ENCODE measurements at regions not wholly inside any gene's neighbourhood (a gene's known extent, or its start where the extent isn't known, plus 50 kb on each side); places are given as distances from the start of the nearest gene placed in this dataset.

DNA sequence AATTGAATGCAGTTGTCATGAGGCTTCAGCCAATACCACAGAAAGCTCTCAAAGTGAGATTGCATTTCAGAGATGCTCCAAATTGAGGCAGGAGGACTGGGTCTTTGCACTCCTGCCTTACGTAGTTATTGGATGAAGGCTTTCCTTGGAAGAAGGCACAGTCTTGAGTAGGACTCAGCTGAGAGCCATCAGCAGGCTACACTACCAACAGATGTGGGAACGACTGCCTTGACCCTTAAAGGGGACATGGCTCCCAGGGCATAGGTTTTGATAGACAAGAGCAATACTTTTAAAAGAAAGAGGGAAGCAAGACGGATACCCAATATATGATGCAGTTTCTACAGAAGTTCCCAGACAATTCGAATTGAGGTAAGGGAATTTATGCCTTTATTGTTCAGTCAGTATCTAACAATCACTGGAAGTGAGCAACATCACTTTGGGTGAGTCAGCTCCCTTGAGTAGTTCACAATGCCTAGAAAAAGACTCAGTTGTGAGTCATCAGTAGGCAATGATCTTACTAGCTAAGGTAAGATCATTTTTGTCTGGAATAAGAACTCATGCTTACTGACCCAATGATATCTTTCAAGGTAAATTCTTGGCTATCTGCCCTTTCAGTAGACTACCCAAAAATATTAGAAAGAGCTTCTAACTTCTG lies 390.8 kb downstream of the GJA1 start:
- TF ChIP-seq, protein P1, sequence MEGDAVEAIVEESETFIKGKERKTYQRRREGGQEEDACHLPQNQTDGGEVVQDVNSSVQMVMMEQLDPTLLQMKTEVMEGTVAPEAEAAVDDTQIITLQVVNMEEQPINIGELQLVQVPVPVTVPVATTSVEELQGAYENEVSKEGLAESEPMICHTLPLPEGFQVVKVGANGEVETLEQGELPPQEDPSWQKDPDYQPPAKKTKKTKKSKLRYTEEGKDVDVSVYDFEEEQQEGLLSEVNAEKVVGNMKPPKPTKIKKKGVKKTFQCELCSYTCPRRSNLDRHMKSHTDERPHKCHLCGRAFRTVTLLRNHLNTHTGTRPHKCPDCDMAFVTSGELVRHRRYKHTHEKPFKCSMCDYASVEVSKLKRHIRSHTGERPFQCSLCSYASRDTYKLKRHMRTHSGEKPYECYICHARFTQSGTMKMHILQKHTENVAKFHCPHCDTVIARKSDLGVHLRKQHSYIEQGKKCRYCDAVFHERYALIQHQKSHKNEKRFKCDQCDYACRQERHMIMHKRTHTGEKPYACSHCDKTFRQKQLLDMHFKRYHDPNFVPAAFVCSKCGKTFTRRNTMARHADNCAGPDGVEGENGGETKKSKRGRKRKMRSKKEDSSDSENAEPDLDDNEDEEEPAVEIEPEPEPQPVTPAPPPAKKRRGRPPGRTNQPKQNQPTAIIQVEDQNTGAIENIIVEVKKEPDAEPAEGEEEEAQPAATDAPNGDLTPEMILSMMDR (conservative IDR thresholded peaks at IDR 0.05; ENCODE audit: low read length) = no peak
- no peak overlapping the region for H3K4me3 ChIP-seq (ENCODE audit: low read length)
- DNase-seq (ENCODE audit: low read depth) = peak; percentile 84

- TF ChIP-seq, protein P1 (conservative IDR thresholded peaks at IDR 0.05; ENCODE audit: low read length) = no peak
- DNase-seq (ENCODE audit: low read depth) = peak; percentile 70
- no peak overlapping the region for H3K4me3 ChIP-seq (ENCODE audit: low read length)
Measured at GRCh38 chr6:121828146-121828886, 392.9 kb downstream of the GJA1 start.

- DNase-seq (ENCODE audit: low read depth) = peak; percentile 78
Measured at GRCh38 chr6:121830736-121831135, 395.3 kb downstream of the GJA1 start.

DNA sequence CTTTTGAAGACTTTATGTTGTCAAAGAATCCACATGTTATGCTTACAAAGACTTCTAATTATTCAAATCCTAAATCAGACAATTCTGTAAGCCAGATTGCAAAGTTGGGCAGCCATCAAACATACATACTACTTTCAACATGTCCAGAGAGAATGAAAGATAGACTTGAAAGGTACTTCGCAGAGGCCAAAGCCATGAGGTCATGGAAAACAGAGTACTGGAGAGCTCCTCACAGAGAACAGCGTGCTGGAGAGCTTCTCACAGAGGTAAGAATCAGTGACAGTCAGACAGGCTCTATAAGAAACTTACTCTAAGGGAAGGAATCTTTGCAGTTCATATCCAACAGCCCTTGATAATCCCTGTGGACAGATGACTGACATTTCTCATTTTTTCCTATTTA lies 400.2 kb downstream of the GJA1 start:
- DNase-seq (ENCODE audit: low read depth) = no peak
- H3K4me3 ChIP-seq (ENCODE audit: low read length) = no peak overlapping the region
- TF ChIP-seq, protein P1 (conservative IDR thresholded peaks at IDR 0.05; ENCODE audit: low read length) = no peak

More at GRCh38 chr6:121830736-121831135, 395.3 kb downstream of the GJA1 start:
- TF ChIP-seq, protein P1 (conservative IDR thresholded peaks at IDR 0.05; ENCODE audit: low read length) = no peak
- H3K4me3 ChIP-seq (ENCODE audit: low read length) = no peak overlapping the region

DNA sequence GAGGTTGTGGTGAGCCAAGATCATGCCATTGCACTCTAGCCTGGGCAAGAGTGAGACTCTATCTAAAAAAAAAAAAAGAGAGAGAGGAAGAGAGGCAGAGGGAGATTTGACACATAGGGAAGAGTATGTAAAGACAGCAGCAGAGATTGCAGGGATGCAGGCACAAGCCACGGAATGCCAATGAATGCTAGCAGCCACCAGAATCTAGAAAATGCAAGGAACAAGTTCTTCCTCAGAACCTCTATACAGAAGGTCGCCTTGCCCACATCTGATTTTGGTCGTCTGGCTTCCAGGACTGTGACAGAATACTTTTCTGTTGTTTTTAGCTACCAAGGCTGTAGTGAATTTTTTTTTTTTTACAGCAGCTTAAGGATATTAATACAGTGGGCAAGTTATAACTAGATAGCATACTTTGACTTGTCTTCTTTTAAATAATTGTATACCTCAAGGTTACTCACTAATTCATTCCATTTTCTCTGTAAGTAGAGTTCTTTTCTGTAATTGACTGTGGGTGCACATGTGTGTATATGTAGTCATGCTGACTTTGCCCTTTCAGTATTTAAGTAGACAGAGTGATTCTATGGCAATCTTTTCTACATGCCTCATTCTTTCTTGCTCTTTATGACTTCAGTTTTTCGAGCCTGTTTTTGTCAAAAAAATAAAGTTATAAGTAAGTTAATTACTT lies 402.2 kb downstream of the GJA1 start:
- DNase-seq (ENCODE audit: low read depth) = peak; percentile 29
- TF ChIP-seq, protein P1 (conservative IDR thresholded peaks at IDR 0.05; ENCODE audit: low read length) = no peak
- no peak overlapping the region for H3K4me3 ChIP-seq (ENCODE audit: low read length)

- no peak for DNase-seq (ENCODE audit: low read depth)
- TF ChIP-seq, protein P1 (conservative IDR thresholded peaks at IDR 0.05; ENCODE audit: low read length) = no peak
Measured at GRCh38 chr6:121838842-121839241, 403.4 kb downstream of the GJA1 start.

More at GRCh38 chr6:121838842-121839241, 403.4 kb downstream of the GJA1 start:
- H3K4me3 ChIP-seq (ENCODE audit: low read length) = no peak overlapping the region
